WTC11 (cell line): ENCODE measurements at regions not wholly inside any gene's neighbourhood (a gene's known extent, or its start where the extent isn't known, plus 50 kb on each side); places are given as distances from the start of the nearest gene placed in this dataset.

Source experiments
- CBFB ChIP-seq: sonication (generic); formaldehyde crosslinking; IDR thresholded peaks from 2 replicates; pipeline ENCODE4 v1.8.1; 2022; ENCODE audit warnings: mild to moderate bottlenecking, low read depth, missing genetic modification reagents
- GTF2I ChIP-seq: fragments of 250-450 bp; sonication (Bioruptor Pico); conservative IDR thresholded peaks from 2 replicates; pipeline ENCODE4 v1.4.0; 2021; ENCODE audit warnings: mild to moderate bottlenecking
- JAZF1 ChIP-seq: fragments of 250-450 bp; sonication (Bioruptor Pico); IDR thresholded peaks from 2 replicates; pipeline ENCODE4 v1.9.0; 2021; ENCODE audit warnings: moderate library complexity, mild to moderate bottlenecking, inconsistent platforms
- NR2C2 ChIP-seq: sonication (generic); formaldehyde crosslinking; IDR thresholded peaks from 2 replicates; pipeline ENCODE4 v1.8.0; 2022; ENCODE audit warnings: mild to moderate bottlenecking, missing genetic modification reagents
- TEAD4 ChIP-seq: sonication (generic); formaldehyde crosslinking; IDR thresholded peaks from 2 replicates; pipeline ENCODE4 v1.8.0; 2022; ENCODE audit warnings: mild to moderate bottlenecking, missing genetic modification reagents
- ZBTB21 ChIP-seq: sonication (generic); formaldehyde crosslinking; IDR thresholded peaks from 2 replicates; pipeline ENCODE4 v1.8.1; 2023; ENCODE audit warnings: mild to moderate bottlenecking, missing genetic modification reagents, borderline replicate concordance
- ZNF263 ChIP-seq: sonication (generic); formaldehyde crosslinking; IDR thresholded peaks from 2 replicates; pipeline ENCODE4 v1.8.1; 2022; ENCODE audit warnings: low read depth, mild to moderate bottlenecking, moderate library complexity, missing genetic modification reagents
- TF ChIP-seq, protein P1 (sequence below): sonication (generic); formaldehyde crosslinking; IDR thresholded peaks from 2 replicates; pipeline ENCODE4 v1.8.1; 2023; ENCODE audit warnings: mild to moderate bottlenecking, missing genetic modification reagents, borderline replicate concordance
- TF ChIP-seq, protein P2 (sequence below): fragments of 250-450 bp; sonication (Bioruptor Pico); IDR thresholded peaks from 2 replicates; pipeline ENCODE4 v2.1.2; 2022; ENCODE audit warnings: mild to moderate bottlenecking, moderate library complexity
- TF ChIP-seq, protein P3 (sequence below): sonication (generic); formaldehyde crosslinking; IDR thresholded peaks from 2 replicates; pipeline ENCODE4 v1.8.0; 2022; ENCODE audit warnings: mild to moderate bottlenecking, missing genetic modification reagents
- TF ChIP-seq, protein P4 (sequence below): sonication (generic); formaldehyde crosslinking; IDR thresholded peaks from 2 replicates; pipeline ENCODE4 v1.8.1; 2023; ENCODE audit warnings: mild to moderate bottlenecking, missing genetic modification reagents, moderate library complexity
- TF ChIP-seq, protein P5 (sequence below): sonication (generic); formaldehyde crosslinking; IDR thresholded peaks from 2 replicates; pipeline ENCODE4 v1.8.0; 2022; ENCODE audit warnings: mild to moderate bottlenecking, missing genetic modification reagents
- TF ChIP-seq, protein P6 (sequence below): fragments of 250-450 bp; sonication (Bioruptor Pico); IDR thresholded peaks from 2 replicates; pipeline ENCODE4 v1.9.0; 2021; ENCODE audit warnings: mild to moderate bottlenecking, borderline replicate concordance
- TF ChIP-seq, protein P7 (sequence below): sonication (generic); formaldehyde crosslinking; conservative IDR thresholded peaks from 2 replicates; pipeline ENCODE4 v1.8.1; 2023; ENCODE audit warnings: mild to moderate bottlenecking, low read depth, missing genetic modification reagents, moderate library complexity

DNA sequence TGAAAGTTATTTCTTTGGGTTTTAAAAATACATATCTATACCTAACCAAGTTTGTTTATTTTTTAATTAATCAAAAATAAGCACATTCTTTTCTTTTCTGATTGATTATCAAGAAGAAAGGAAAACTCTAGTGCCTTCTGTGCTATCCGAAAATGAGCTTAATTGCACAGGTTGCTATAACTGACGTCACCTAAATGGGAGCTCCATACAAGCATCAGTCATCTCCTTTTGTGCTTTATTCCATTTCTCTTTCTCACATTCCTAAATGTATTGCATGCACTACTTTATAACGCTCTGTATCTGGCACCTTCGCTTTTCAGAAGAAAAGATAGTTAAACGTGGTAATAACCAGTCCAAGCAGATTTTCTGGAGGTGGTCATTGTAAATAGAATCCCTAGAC is 675.0 kb downstream of the STPG2 start (continued):
- TF ChIP-seq, protein P1, sequence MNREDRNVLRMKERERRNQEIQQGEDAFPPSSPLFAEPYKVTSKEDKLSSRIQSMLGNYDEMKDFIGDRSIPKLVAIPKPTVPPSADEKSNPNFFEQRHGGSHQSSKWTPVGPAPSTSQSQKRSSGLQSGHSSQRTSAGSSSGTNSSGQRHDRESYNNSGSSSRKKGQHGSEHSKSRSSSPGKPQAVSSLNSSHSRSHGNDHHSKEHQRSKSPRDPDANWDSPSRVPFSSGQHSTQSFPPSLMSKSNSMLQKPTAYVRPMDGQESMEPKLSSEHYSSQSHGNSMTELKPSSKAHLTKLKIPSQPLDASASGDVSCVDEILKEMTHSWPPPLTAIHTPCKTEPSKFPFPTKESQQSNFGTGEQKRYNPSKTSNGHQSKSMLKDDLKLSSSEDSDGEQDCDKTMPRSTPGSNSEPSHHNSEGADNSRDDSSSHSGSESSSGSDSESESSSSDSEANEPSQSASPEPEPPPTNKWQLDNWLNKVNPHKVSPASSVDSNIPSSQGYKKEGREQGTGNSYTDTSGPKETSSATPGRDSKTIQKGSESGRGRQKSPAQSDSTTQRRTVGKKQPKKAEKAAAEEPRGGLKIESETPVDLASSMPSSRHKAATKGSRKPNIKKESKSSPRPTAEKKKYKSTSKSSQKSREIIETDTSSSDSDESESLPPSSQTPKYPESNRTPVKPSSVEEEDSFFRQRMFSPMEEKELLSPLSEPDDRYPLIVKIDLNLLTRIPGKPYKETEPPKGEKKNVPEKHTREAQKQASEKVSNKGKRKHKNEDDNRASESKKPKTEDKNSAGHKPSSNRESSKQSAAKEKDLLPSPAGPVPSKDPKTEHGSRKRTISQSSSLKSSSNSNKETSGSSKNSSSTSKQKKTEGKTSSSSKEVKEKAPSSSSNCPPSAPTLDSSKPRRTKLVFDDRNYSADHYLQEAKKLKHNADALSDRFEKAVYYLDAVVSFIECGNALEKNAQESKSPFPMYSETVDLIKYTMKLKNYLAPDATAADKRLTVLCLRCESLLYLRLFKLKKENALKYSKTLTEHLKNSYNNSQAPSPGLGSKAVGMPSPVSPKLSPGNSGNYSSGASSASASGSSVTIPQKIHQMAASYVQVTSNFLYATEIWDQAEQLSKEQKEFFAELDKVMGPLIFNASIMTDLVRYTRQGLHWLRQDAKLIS (CRISPR knock-in tag): no peak
- TF ChIP-seq, protein P2, sequence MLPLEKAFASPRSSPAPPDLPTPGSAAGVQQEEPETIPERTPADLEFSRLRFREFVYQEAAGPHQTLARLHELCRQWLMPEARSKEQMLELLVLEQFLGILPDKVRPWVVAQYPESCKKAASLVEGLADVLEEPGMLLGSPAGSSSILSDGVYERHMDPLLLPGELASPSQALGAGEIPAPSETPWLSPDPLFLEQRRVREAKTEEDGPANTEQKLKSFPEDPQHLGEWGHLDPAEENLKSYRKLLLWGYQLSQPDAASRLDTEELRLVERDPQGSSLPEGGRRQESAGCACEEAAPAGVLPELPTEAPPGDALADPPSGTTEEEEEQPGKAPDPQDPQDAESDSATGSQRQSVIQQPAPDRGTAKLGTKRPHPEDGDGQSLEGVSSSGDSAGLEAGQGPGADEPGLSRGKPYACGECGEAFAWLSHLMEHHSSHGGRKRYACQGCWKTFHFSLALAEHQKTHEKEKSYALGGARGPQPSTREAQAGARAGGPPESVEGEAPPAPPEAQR (CRISPR knock-in tag): no peak
- no peak for TF ChIP-seq ZNF263 (CRISPR knock-in tag)
- no peak for TF ChIP-seq TEAD4 (CRISPR knock-in tag)
- TF ChIP-seq, protein P3, sequence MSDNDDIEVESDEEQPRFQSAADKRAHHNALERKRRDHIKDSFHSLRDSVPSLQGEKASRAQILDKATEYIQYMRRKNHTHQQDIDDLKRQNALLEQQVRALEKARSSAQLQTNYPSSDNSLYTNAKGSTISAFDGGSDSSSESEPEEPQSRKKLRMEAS (CRISPR knock-in tag): no peak
- TF ChIP-seq, protein P4, sequence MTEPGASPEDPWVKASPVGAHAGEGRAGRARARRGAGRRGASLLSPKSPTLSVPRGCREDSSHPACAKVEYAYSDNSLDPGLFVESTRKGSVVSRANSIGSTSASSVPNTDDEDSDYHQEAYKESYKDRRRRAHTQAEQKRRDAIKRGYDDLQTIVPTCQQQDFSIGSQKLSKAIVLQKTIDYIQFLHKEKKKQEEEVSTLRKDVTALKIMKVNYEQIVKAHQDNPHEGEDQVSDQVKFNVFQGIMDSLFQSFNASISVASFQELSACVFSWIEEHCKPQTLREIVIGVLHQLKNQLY (CRISPR knock-in tag): no peak
- no peak for TF ChIP-seq JAZF1 (CRISPR knock-in tag)
- TF ChIP-seq, protein P5, sequence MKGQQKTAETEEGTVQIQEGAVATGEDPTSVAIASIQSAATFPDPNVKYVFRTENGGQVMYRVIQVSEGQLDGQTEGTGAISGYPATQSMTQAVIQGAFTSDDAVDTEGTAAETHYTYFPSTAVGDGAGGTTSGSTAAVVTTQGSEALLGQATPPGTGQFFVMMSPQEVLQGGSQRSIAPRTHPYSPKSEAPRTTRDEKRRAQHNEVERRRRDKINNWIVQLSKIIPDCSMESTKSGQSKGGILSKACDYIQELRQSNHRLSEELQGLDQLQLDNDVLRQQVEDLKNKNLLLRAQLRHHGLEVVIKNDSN (CRISPR knock-in tag): no peak
- no peak for TF ChIP-seq GTF2I (CRISPR knock-in tag)
- TF ChIP-seq, protein P6, sequence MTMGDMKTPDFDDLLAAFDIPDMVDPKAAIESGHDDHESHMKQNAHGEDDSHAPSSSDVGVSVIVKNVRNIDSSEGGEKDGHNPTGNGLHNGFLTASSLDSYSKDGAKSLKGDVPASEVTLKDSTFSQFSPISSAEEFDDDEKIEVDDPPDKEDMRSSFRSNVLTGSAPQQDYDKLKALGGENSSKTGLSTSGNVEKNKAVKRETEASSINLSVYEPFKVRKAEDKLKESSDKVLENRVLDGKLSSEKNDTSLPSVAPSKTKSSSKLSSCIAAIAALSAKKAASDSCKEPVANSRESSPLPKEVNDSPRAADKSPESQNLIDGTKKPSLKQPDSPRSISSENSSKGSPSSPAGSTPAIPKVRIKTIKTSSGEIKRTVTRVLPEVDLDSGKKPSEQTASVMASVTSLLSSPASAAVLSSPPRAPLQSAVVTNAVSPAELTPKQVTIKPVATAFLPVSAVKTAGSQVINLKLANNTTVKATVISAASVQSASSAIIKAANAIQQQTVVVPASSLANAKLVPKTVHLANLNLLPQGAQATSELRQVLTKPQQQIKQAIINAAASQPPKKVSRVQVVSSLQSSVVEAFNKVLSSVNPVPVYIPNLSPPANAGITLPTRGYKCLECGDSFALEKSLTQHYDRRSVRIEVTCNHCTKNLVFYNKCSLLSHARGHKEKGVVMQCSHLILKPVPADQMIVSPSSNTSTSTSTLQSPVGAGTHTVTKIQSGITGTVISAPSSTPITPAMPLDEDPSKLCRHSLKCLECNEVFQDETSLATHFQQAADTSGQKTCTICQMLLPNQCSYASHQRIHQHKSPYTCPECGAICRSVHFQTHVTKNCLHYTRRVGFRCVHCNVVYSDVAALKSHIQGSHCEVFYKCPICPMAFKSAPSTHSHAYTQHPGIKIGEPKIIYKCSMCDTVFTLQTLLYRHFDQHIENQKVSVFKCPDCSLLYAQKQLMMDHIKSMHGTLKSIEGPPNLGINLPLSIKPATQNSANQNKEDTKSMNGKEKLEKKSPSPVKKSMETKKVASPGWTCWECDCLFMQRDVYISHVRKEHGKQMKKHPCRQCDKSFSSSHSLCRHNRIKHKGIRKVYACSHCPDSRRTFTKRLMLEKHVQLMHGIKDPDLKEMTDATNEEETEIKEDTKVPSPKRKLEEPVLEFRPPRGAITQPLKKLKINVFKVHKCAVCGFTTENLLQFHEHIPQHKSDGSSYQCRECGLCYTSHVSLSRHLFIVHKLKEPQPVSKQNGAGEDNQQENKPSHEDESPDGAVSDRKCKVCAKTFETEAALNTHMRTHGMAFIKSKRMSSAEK (CRISPR knock-in tag): no peak
- TF ChIP-seq NR2C2 (CRISPR knock-in tag): no peak
- no peak for TF ChIP-seq CBFB (CRISPR knock-in tag)
- TF ChIP-seq, protein P7, sequence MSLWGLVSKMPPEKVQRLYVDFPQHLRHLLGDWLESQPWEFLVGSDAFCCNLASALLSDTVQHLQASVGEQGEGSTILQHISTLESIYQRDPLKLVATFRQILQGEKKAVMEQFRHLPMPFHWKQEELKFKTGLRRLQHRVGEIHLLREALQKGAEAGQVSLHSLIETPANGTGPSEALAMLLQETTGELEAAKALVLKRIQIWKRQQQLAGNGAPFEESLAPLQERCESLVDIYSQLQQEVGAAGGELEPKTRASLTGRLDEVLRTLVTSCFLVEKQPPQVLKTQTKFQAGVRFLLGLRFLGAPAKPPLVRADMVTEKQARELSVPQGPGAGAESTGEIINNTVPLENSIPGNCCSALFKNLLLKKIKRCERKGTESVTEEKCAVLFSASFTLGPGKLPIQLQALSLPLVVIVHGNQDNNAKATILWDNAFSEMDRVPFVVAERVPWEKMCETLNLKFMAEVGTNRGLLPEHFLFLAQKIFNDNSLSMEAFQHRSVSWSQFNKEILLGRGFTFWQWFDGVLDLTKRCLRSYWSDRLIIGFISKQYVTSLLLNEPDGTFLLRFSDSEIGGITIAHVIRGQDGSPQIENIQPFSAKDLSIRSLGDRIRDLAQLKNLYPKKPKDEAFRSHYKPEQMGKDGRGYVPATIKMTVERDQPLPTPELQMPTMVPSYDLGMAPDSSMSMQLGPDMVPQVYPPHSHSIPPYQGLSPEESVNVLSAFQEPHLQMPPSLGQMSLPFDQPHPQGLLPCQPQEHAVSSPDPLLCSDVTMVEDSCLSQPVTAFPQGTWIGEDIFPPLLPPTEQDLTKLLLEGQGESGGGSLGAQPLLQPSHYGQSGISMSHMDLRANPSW (CRISPR knock-in tag): no peak
- TF ChIP-seq ZBTB21 (CRISPR knock-in tag): no peak
